Right ventricle myocardium inferior (tissue), 1 donor: ENCODE measurements at regions not wholly inside any gene's neighbourhood (a gene's known extent, or its start where the extent isn't known, plus 50 kb on each side); places are given as distances from the start of the nearest gene placed in this dataset.
"Not testable (repeated sequence)": the region's sequence is repeated elsewhere in the genome, so short reads cannot be mapped to it uniquely, and the experiment has no call there.

Source experiments
- ATAC-seq: fragments of 200-7000 bp; cut with Tn5 transposase; one replicate; pipeline ENCODE4 v1.9.1; 2020; ENCODE audit warnings: mild to moderate bottlenecking, moderate library complexity
- DNase-seq: peaks from one replicate; pipeline ENCODE4 v3.0.0; 2021; ENCODE audit errors: missing footprints
- intact Hi-C: fragments of 100-400 bp; cut with DNase I; formaldehyde crosslinking; loops from one replicate; pipeline ENCODE4 v1.11.0; 2022
- donor health status: DM: no; HTN: yes; CAD: no; lungs with severe emphysema.

DNA sequence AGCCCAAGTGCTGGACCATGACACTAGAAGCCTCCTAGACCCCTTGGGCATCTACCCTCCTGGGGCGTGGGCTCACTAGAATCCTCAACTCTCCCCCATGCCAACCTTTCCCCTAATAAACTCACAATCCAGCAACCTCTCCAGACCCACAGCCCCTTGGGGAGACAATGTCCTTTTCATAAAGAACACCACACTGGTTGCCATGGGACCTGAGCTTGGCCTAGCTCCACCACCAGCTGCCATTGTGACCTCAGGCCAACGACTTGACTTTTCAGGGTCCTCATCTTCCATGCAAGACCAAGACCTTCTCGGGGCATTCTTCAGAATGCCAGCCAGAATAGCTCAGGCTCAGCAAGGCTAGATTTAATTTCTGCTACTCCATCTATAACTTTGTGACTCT, 128.1 kb upstream of the NPAS2 start:
- intact Hi-C loops: no loop called here
- DNase-seq (no peak), ATAC-seq (no peak)

DNA sequence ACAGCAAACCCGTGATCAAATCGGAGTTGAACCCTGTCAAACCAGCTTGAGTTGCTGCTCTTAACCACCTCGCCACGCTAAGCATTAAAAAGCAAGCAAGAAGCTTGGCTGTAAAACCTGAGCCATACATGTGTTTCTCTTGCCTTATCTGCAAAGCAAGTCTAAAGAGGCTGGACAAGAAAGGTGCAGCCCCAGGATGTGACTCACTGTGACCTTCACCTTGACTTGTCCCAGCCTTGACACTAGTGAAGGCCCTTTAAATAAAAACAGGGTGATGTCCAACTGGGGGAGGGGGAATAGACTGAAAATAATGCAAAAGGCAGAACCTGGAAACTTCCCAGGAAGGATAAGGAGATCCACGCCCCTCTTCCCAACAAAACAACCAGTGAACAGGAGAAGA, 127.6 kb upstream of the NPAS2 start:
- intact Hi-C loops: no loop called here
- DNase-seq: no peak
- no peak for ATAC-seq

DNA sequence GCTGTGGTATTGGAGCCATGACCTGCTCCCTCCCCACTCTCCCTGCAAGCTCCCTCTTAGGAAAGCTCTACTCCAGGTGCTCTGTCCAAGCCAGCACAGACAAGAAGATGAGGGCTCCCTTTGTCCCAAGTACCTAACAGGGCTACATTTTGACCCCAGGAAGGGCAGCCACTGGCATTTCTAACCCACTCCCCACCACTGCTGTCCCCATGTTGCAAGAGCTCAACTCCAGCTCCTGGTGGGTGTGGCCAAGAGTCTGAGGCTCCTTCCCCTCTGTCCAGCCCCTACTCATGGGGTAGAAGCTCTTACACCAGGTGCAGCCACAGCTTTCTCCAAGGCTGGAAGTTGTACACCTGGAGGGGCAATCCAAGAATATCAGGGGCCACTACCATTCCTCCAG, 127.0 kb upstream of the NPAS2 start:
- no peak for DNase-seq
- ATAC-seq: no peak
- intact Hi-C loops: no loop called here

DNA sequence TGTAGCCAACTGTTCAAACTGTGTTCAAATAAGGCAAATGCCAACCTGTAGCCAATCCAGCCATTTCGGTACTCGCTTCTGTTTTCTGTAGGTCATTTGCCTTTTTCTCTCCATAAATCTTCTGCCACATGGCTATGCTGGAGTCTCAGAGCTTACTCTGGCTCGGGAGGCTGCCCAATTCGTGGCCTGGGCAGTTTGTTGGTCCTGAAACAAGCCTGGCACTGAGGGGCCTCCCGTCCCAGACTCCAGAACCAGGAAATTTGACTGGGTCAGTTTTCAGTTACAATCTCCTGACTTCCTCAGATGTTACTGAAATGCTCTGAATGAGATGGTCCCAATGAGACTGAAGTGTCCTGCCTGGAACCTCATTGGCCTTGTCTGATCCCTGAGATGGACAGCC, 120.8 kb upstream of the NPAS2 start:
- no peak for DNase-seq
- no peak for ATAC-seq
- intact Hi-C loops: no loop called here

DNA sequence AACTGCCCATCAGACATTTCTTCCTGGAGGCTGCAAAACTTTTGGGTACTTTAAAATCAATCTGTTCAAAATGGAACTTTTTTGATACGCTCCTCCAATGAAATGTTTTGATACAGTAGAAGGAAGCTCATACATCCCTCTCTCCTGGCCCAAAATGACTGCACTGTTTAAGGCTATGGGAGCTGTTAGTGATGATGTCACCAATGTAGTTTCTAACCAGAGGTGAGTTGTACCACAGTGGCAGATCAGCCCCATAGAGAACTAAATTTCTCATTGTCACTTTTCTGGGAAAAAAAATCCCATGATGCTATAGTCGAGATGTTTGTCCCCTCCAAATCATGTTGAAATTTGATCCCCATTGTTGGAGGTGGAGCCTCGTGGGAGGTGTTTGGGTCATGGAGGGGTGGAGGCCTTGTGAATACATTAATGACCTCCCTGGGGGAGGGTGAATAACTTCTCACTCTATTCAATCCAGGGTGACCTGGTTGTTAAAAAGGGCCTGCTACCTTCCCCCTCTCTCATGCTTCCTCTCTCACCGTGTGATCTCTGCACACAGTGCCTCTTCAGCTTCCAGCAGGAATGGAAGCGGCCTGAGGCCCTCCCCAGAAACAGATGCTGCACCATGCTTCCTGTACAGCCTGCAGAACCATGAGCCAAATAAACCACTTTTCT, 117.4 kb upstream of the NPAS2 start:
- intact Hi-C loops: loop anchor here (10.0 kb wide), 1 partner anchor 78 kb away; no protein-coding TSS in a partner anchor
- no peak for DNase-seq
- ATAC-seq: no peak

DNA sequence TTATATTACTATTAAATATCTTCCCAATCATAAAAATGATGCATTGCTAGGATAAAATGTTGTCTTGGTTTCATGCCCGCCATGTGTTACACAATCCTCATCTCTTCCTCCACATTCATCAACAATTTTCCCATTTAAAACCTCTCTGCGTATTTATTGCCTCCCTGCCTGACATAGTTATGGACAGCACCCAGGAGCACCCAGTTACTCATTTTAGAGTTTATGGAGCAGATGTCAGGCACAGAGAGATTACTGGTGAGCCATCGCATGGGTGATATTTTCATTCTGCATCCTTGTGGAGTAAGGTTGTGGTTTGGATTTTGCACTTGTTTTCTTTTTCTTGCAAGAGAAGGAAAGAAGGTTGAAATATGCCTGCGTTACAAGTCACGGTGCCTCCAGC, 116.7 kb upstream of the NPAS2 start:
- intact Hi-C loops: loop anchor here (10.0 kb wide), 1 partner anchor 78 kb away; no protein-coding TSS in a partner anchor
- ATAC-seq (no peak), DNase-seq (no peak)

DNA sequence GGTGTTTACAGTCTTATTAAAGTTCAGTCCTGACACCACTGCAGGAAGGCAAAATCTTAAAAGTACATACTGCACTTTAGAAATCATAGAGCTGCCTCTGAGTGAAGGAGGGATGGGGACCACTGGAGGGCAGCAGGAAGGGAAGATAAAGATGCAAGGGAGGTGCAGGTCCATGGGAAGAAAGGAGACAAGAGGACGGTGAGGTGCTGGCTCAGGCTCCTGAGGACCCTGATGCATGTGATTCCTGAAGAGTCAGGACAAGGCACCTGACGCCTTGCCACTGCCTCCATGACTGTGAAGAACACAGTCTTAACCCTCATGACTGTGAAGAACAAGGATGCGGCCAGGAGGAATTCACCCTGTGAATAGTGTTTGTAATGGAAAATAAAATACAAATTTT, 116.2 kb upstream of the NPAS2 start:
- ATAC-seq (no peak), DNase-seq (no peak)
- intact Hi-C loops: loop anchor here (10.0 kb wide), 1 partner anchor 79 kb away; no protein-coding TSS in a partner anchor

DNA sequence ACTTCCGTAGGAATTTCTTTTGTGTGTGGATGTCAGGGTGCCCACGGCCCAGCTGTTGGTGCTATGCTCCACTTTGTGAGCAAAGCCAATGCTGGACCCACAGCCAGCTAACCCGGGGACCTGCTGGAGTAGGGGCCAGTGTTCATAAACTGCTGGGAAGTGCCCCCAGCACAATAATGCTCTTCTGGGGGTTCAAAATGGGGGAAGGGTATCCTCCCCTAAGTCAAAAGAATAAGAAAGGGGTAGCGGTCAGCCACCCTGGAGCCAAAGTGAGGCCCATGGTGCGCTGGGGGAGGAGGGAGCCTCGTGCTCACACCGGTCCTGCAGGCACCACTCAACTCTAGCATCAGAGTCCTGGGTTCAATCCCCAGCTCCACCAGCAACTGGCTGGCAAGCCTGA, 115.8 kb upstream of the NPAS2 start:
- no peak for DNase-seq

DNA sequence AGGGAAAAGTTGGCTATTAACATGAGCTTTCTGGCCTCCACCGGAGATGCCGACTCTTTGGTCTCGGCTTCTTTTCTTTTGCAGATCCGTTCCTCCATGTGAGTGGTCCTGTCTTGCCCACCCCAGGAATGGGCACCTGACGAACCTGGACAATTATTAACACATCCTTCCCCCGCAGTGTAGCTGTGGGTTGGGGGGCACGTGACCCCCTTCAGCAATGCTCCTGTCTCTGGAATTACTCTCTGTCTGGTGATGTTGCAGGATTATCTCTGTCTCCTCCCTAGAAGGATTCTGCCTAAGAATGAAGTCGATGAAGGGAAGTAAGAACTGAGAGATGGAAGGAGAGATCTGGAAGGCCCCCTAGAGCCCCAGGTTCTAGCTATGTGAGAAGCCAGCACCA, 115.2 kb upstream of the NPAS2 start:
- intact Hi-C loops: loop anchor here (10.0 kb wide), 1 partner anchor 80 kb away; no protein-coding TSS in a partner anchor
- ATAC-seq (no peak), DNase-seq (no peak)

More for the DNA sequence above, 115.8 kb upstream of the NPAS2 start:
- intact Hi-C loops: loop anchor here (10.0 kb wide), 1 partner anchor 79 kb away; no protein-coding TSS in a partner anchor
- no peak for ATAC-seq

DNA sequence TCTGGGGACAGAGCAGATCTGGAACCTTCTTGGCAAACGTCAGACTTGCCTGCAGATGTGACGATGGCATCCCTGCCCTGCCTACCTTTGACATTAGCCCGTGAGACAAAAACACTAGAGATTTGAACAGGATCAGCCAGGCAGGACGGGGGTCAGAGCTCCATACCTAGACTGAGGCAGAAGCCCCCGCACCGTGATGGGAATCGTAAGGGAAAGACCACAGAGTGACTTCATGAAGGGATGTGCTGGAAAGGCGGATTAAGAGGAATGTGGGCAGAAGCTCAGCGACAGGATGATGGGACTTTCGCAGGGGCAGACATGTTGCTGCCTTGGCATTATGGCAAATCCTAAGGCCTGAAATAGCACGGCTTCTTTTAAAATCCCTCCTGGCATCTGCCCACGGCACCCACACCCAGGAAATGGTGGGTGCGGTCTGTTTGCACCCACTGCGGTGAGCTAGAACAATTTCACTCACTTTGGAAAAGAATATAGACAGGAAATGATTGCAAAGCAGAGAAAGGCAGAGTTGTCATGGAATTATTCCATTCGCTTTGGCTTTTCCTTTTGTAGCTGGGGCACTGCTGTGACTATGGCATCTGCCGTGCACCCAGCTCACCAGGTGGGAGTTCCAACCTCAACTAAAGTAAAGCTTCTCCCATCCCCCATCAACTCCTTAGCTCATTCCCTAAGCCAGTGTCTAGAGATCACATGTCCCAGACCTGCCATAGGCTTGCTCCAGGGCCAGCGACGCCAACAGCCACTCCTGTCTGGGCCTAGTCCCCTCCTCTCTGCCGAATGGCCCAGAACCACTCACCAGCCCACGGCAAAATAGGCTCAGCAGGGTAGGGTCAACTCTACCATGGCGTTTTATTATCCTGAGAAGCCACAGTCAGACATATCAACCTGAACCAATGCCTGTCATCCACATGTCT, 112.7 kb upstream of the NPAS2 start:
- intact Hi-C loops: loop anchor here (10.0 kb wide), 1 partner anchor 82 kb away; no protein-coding TSS in a partner anchor
- DNase-seq (no peak), ATAC-seq (no peak)

DNA sequence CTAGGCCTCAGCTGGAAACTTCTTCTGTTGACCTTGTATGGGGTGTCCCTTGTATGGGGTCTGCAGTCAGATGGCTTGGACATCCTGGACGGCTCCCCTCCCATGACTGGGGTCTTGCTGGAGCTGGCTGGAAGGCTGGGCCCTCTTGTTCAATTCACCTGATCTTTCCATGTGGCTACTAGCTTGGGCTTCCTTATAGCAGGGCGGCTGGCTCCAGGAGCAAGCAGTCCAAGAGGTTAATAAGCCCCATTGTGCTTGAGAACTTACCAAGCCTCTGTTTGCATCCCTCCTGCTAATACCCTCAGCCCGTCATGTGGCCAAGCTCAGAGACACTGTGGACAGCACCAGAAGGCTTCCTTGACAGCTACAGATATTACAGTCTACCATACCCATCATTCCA, 111.6 kb upstream of the NPAS2 start:
- no peak for ATAC-seq

DNA sequence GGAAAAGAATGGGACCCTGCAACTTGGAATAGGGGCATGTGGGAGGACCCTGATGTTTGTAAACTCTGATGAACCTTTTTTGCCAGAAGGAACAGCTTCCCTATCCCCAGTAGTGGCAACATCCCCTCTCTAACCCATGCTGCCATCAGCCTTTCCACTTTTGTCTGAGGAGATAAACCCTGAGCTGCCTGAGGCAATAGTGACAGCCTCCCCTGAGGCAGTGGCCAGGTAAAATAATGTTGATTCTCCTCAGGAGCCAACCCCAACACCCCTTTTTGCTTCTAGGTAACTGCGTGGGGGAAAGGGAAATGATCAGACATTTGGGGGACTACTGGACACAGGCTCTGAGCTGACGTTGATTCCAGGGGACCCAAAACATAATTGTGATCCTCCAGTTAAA, 106.8 kb upstream of the NPAS2 start:
- no peak for ATAC-seq
- DNase-seq: no peak
- intact Hi-C loops: no loop called here

More for the DNA sequence above, 111.6 kb upstream of the NPAS2 start:
- intact Hi-C loops: loop anchor here (10.0 kb wide), 1 partner anchor 84 kb away; no protein-coding TSS in a partner anchor
- no peak for DNase-seq

DNA sequence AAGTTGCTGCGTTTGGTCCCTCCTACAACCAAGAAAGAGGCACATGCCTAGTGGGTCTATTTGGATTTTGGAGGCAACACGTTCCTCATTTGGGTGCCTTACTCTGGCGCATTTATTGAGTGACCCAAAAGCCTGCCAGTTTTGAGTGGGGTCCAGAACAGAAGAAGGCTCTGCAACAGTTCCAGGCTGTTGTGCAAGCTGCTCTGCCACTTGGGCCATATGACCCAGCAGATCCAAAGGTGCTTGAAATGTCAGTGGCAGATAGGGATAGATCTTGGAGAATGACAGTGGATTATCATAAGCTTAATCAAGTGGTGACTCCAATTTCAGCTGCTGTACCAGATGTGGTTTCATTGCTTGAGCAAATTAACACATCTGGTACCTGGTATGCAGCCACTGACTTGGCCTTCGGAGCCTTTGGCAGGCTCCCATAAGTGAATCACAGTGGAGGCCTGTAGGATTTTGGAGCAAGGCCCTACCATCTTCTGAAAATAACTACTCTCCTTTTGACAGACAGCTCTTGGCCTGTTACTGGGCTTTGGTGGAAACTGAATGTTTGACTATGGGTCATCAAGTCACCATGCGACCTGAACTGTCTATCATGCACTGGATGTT, 105.4 kb upstream of the NPAS2 start:
- intact Hi-C loops, ATAC-seq: not testable (repeated sequence)

DNA sequence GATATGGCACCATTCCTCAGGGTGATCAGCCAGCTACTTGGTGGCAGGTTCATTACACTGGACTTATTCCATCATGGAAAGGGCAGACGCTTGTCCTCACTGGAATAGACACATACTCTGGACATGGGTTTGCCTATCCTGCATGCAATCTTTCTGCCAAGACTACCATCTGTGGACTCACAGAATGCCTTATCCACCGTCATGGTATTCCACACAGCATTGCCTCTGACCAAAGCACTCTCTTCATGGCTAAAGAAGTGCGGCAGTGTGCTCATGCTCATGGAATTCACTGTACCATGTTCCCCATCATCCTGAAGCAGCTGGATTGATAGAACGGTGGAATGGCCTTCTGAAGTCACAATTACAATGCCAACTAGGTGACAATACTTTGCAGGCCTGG, 104.1 kb upstream of the NPAS2 start:
- ATAC-seq, DNase-seq, intact Hi-C loops: not testable (repeated sequence)

More for the DNA sequence above, 105.4 kb upstream of the NPAS2 start:
- not testable (repeated sequence) for DNase-seq

DNA sequence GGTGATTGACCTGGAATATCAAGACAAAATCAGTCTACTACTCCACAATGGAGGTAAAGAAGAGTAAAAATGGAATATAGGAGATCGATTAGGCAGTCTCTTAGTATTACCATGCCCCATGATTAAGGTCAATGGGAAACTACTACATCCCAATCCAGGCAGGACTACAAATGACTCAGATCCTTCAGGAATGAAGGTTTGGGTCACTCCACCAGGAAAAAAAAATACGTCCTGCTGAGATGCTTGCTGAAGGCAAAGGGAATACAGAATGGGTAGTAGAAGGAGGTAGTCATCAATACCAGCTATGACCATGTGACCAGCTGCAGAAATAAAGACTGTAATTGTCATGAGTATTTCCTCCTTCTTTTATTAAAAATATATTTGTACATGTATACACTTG, 103.4 kb upstream of the NPAS2 start:
- DNase-seq (no peak), ATAC-seq (no peak)
- intact Hi-C loops: no loop called here

DNA sequence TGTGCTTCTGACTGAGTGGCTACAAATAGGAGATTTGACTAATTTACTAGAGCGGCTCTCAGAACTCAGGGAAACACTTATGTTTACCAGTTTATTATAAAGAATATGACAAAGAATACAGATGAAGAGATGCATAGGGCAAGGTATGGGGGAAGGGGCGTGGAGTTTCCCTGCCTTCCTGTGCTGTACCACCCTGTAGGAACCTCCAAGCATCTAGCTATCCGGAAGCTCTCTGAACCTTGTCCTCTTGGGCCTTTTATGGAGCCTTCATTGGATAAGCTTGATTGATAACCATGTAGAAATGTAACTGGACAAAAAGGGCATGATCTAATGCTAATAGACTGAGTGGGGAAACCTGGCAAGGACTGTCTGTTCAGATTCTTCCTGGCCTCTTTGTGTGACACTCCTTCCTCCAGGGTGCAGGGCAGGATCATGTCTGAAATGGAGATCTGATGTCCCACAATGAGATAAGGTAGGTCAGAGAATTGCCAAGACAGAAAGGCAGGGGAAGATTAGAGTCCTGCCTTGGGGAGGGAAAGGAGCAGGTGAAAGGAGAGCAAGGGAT, 101.8 kb upstream of the NPAS2 start:
- intact Hi-C loops: no loop called here
- ATAC-seq: no peak
- no peak for DNase-seq

DNA sequence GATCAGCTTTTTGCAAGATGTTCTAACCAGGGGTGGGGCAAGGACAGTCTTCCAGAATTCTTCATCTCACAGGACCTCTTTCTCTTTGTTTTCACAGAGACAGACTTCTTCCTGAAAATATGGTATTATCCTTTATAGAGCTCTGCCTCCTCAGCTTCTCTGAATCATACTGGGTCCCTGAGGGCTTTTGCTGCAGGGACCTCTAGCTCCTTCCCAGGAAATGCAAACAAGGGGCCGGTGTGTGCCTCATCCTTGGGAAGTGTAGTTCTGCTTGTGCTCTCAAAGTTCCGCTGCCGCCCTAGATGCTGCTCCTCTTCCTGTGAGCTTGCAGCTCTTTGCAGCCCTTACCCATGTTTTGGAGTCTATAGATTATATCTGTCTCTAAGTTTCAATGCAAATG, 99.5 kb upstream of the NPAS2 start:
- intact Hi-C loops: no loop called here

DNA sequence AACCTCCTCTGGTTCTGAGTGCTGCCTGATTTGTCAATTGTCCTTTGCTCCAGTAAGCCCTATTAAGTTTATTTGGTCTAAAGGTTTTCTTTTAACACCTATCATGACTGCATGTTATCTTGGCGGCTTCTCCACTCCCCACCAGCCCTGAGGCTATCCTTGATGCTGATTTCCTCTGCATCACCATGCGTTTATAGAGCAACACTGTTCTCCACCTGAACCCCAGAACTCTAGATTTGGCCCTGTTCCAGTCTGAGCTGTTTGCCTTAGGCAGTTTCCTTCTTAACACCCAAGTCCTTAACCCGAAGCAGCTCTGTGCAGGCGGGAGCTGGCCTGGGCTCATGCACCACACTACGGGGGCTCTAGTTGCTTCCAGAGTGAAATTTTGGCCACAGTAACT, 98.2 kb upstream of the NPAS2 start:
- intact Hi-C loops: no loop called here
- no peak for DNase-seq
- no peak for ATAC-seq

More for the DNA sequence above, 99.5 kb upstream of the NPAS2 start:
- ATAC-seq (no peak), DNase-seq (no peak)

DNA sequence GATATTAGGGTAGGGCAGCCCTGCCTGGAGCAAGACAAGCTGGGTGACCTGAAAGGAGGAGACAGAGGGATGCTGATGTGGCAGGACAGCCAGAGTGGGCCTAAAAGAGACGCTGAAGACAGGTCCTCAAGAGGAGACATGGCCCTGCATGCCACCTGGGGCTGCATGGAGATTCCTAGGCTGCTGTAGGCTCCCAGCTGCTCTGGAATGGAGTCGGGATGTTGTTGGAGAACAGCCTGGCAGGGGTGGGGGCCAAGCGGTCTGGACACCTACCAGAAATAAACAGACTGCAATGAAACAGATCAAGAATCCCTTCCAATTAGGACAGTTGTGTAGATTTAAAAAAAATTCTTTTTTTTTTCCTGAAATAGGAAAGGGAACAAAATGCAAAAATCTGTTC, 97.8 kb upstream of the NPAS2 start:
- DNase-seq: no peak
- ATAC-seq: no peak
- intact Hi-C loops: no loop called here
